HG02763 (cell line): ENCODE measurements at regions not wholly inside any gene's neighbourhood (a gene's known extent, or its start where the extent isn't known, plus 50 kb on each side); places are given as distances from the start of the nearest gene placed in this dataset.
"Not testable (repeated sequence)": the region's sequence is repeated elsewhere in the genome, so short reads cannot be mapped to it uniquely, and the experiment has no call there.

Source experiments
- ATAC-seq: cut with Tn5 transposase; IDR thresholded peaks from one replicate; pipeline ENCODE4 v1.9.1; 2021; ENCODE audit warnings: mild to moderate bottlenecking, moderate library complexity; ENCODE audit not compliant: unreplicated experiment

GRCh38 chr6:169019727-169020491 is 233.7 kb downstream of the THBS2 start:
- ATAC-seq: no peak

- no peak for ATAC-seq
Observed at GRCh38 chr6:169019111-169019510, 234.5 kb downstream of the THBS2 start.

- no peak for ATAC-seq
Observed at GRCh38 chr6:169016758-169017157, 236.9 kb downstream of the THBS2 start.

- no peak for ATAC-seq
Observed at GRCh38 chr6:169014211-169015197, 239.1 kb downstream of the THBS2 start.

GRCh38 chr6:169009628-169010027 is 244.0 kb downstream of the THBS2 start:
- no peak for ATAC-seq

- no peak for ATAC-seq
Observed at GRCh38 chr6:169008641-169009257, 244.9 kb downstream of the THBS2 start.

- no peak for ATAC-seq
Observed at GRCh38 chr6:169005166-169005565, 248.5 kb downstream of the THBS2 start.

GRCh38 chr6:169000022-169000421 is 253.6 kb downstream of the THBS2 start:
- ATAC-seq: no peak

GRCh38 chr6:168999392-168999791 is 254.3 kb downstream of the THBS2 start:
- no peak for ATAC-seq

GRCh38 chr6:168996356-168996625 is 257.4 kb downstream of the THBS2 start:
- no peak for ATAC-seq

GRCh38 chr6:168995526-168996355 is 257.9 kb downstream of the THBS2 start:
- ATAC-seq: no peak

GRCh38 chr6:168994956-168995355 is 258.7 kb downstream of the THBS2 start:
- no peak for ATAC-seq

- ATAC-seq: no peak
Observed at GRCh38 chr6:168992446-168993144, 261.1 kb downstream of the THBS2 start.

GRCh38 chr6:168991695-168992094 is 262.0 kb downstream of the THBS2 start:
- not testable (repeated sequence) for ATAC-seq

- ATAC-seq: no peak
Observed at GRCh38 chr6:168990019-168990751, 263.5 kb downstream of the THBS2 start.

GRCh38 chr6:168989421-168989820 is 264.2 kb downstream of the THBS2 start:
- ATAC-seq: no peak

GRCh38 chr6:168988801-168989200 is 264.8 kb downstream of the THBS2 start:
- ATAC-seq: no peak

GRCh38 chr6:168988280-168988679 is 265.4 kb downstream of the THBS2 start:
- ATAC-seq: no peak

GRCh38 chr6:168985705-168986104 is 267.9 kb downstream of the THBS2 start:
- ATAC-seq: no peak
